ENCODE measurements at regions not wholly inside any gene's neighbourhood (a gene's known extent, or its start where the extent isn't known, plus 50 kb on each side); places are given as distances from the start of the nearest gene placed in this dataset.
A peak's percentile ranks its signal among the peaks of the same experiment; 100 is the strongest.
"Not testable (repeated sequence)": the region's sequence is repeated elsewhere in the genome, so short reads cannot be mapped to it uniquely, and the experiment has no call there.

GRCh38 chr10:33776419-33777070, 442.1 kb upstream of the NRP1 start:
- DNase-seq: no peak

DNA sequence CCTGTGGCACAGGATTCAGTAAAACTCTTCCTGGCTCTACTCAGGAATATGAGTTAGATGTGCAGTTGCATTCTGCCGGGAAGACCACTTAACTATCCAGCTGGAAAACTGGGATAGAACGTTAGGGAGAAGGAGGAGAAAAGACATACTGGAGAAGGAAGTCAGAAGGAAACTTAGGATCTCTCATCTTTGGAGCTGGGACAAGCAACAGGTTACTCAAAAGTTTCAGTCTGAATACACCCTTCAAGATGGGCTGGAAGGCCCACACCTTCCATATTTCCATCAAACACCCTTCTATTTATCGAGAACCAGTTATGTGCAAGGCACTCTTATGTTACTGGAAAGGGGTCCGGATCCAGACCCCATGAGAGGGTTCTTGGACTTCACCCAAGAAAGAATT, 440.4 kb upstream of the NRP1 start:
- DNase-seq: no peak

GRCh38 chr10:33773886-33774480, 439.5 kb upstream of the NRP1 start:
- DNase-seq: no peak

DNA sequence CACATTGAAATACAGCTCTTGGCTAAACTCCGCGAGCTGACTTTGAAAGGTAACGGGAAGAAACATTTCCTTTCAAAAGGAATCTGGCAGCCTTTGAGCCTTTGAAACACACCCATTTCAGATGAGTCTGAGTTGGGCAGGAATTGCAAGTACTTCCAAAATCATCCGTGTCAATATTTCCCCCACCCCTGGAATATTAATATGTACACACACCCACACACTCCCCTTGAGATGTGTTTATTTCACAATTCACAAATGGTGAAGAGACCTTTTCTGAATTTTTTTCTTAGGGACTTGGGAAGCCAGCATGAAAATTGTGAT, 438.7 kb upstream of the NRP1 start:
- DNase-seq: no peak

DNA sequence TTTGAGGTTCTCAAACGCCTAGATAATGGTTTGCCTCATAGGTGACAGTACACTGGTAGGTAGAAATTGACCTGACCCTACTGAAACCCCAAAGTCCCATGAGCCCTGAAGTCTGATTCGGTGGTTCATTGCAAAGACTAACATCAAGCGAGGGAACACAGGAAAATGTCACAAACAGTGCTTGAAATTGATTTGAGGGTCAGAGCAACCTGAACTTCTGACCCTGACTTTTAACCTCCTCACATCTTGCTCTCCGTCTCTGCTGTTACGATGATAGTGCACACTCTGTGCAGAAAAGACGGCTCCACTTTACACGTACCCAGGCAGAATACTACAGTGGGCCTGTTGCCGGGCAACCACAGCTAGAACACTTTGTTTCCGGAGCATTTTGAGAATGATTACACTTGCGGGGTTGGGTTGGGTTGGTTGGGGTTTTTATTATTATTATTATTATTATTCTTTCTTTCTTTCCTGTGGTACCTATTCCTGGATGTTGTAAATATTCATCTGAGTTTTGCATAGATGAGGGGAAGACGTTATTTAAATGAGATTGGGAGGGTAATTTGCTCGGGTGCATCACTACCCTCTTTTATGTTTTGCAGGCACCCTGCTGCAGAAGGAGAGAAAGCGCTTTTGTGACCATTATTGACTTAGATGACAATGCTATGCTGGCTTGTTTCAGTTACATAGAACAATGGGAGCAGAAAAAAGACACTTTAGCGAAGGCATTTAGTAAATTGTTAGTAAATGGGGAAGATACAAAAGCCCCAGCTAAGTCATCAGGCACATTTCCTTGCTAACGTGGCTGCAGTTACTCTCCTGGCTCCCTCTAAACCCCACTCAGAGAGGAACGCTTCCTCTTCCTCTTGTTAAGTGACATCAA, 438.1 kb upstream of the NRP1 start:
- peak; percentile 90 for DNase-seq

- not testable (repeated sequence) for DNase-seq
Measured at GRCh38 chr10:33771856-33772255, 437.4 kb upstream of the NRP1 start.

DNA sequence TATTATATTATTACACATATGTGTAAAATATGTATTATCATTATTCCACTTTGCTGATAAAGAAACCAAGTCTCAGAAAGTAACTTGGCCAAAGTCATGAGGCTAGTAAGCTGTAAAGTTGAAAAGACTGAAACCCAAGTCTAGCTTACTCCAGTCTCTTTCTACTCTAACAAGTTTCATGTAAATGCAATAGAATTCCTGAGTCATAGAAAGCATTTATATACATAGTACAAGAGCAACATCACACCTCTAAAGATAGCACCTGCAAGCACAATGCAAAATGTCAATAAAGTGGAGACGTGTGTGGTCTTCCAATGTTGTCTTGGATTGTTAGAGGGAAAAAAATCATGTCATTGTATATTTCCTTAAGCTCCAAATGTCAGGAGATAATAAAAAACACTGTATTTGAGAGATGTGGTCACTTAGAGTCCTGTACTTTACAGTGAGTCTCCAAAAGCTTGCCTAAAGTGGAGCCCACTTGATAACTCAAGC, 430.3 kb upstream of the NRP1 start:
- DNase-seq: no peak

DNA sequence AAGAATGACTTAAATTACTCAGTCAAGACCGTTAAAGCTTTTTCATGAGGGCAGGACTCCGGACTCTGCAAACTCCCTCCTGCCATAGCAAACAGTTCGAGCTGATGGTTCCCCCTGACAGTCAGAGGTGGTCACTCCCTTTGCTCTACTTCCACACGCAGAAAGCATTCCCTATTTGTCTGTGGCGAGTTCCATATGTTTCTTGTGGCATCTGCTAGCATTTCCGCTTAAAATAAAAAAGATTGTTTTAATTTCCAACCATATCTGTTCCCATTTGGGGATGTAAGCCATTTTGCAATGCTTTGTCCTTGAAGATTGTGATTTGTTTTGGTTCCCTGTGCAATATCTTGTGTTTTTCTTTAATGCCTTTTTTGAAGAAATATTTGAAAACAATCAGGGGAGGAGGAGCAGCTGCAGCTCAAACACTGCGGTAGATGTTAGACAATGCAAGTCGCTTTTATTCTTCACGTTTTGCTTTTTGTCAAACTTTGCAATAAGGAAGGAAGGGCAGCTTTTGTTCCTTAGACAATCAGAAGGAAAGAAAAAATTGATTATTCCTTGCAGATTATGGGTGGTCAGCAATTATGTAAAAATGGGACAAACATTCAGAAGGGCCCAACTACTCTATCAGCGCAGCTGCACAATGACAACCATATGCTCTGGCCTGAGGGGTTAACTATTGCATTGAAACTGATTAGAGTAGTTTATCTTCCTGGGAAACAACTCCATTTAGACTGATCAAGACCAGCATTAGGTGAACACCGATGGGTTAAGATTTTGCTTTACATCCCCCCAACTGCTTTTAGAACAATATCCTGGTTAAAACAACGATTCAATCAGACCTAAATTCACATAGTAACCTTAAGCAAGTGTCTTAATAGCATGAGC, 425.8 kb upstream of the NRP1 start:
- DNase-seq: no peak

DNA sequence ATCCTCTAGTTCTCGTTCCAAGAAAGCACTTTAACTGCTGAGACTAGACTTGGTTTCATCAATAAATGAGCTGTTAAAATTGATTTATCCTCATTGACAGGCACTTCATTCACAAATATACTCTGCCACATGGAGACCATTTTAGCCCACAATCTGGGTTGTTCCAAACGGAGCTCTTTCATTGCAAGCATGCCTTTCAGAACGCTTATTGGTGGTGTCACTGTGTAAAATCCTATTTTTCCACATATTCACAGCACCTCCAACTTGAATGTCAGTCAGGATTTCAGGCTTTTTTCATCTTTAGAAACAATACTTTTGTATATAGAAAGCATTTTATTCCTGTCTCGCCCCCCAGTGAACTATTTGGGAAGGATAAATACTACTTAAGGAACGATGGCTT, 424.7 kb upstream of the NRP1 start:
- DNase-seq: no peak

GRCh38 chr10:33758299-33758698, 423.8 kb upstream of the NRP1 start:
- DNase-seq: no peak

- DNase-seq: no peak
Measured at GRCh38 chr10:33754052-33754451, 419.6 kb upstream of the NRP1 start.

- DNase-seq: no peak
Measured at GRCh38 chr10:33753389-33753788, 418.9 kb upstream of the NRP1 start.

GRCh38 chr10:33749790-33750189, 415.3 kb upstream of the NRP1 start:
- no peak for DNase-seq

DNA sequence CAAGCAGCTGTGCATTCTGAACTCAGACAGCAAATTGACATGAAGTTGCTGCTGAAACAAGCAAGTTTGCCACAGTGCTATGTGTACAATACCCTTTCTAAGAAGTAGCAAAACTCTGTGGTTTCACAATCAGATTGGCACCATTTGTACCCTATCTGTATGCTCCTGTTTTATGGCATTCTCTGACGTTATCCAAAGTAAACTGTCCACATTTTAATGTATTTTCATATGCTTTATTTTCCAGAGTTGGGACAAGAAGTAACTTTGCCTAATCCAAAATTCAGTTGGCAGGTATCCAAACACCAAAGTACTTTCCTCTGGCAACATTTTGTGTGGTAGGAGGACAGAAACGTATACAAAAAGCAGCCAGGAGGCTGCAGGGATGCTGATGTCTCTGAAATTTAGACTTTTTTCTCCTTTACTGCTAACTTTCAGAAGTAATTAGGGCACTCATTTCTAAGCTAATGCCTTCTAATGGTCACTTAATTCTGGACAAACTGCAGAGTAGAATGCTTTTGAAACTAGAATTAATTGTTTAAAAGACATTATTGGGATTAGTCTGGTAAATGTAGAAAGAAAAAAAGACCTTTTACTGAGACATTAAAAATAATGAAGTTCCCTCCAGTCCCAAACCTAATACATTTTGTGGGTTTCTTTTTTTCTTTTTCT, 414.7 kb upstream of the NRP1 start:
- no peak for DNase-seq

DNA sequence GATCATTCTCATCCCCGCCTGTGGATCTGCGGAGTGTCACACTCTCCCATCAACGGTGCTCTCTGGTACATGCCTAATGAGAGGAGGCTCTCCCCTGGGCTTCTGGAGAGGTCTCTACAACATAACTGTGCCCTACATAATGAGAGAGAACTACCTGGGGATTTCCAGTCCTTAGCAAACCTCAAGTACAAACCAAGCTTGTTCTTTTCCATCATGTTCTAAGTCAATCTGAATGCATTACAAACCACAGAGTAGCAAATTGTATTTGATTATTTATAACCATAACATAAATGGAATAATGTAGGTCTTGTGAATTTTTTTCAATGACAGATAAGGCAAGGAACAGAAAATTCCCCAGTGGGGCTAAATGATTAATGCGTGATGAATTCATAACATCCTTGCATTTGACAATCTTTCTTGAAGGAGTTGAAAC, 412.4 kb upstream of the NRP1 start:
- DNase-seq: no peak

DNA sequence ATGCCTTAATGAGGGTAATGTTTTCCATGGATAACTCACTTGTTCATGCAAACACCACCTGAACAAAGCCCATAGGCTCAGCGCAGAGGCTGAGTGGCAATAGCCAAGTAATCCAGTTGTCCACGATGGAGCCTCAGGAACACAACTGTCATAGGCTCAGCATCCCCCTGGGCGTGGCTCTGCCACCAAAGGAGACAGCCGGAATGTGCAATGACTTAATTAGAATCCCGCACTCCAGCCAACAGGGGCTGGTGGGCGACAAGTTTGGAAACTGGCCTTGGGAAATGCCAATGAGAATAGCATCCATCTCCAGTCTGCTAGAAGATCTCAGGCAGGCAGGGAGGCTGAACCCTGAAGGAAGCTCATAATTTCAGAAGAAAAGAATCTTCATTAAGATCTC, 411.7 kb upstream of the NRP1 start:
- DNase-seq: no peak

DNA sequence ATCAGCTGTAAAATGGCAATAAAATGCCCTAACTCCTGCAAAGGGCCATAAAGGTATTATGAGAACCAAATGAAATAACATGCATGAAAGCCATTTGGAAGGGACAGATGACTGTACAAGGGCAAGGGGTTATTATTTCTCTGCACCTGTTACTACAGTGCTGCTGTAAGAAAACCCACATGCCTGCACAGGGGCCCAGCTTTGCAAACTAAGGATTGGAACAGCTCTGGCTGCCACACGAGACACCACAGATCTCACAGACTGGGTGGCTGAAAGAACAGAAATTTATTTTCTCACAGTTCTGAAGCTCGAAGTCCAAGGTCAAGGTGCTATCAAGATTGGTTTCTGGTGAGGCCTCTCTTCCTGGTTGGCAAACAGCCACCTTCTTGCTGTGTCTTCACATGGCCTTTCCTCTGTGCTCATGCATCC, 409.0 kb upstream of the NRP1 start:
- no peak for DNase-seq

DNA sequence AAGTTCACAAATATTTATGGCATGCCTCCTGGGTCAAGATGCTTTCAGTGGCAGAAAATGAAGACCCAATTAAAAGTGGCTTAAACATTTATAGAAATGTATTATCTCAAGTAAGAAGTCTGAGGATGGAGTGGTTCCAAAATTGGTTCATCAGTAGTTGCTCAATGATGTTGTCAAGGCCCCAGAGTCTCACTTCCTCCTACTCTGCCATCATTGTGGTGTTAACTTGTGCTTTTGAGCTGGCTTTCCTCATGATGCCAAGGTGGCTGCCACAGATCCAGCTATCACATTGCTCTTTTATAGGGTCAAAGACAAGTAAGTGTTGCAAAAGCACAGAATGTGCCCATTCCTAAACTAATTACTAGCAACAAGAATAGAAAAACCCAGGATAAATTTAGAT, 404.6 kb upstream of the NRP1 start:
- DNase-seq: peak; percentile 83

- peak; percentile 48 for DNase-seq
Measured at GRCh38 chr10:33735464-33735923, 401.0 kb upstream of the NRP1 start.

DNA sequence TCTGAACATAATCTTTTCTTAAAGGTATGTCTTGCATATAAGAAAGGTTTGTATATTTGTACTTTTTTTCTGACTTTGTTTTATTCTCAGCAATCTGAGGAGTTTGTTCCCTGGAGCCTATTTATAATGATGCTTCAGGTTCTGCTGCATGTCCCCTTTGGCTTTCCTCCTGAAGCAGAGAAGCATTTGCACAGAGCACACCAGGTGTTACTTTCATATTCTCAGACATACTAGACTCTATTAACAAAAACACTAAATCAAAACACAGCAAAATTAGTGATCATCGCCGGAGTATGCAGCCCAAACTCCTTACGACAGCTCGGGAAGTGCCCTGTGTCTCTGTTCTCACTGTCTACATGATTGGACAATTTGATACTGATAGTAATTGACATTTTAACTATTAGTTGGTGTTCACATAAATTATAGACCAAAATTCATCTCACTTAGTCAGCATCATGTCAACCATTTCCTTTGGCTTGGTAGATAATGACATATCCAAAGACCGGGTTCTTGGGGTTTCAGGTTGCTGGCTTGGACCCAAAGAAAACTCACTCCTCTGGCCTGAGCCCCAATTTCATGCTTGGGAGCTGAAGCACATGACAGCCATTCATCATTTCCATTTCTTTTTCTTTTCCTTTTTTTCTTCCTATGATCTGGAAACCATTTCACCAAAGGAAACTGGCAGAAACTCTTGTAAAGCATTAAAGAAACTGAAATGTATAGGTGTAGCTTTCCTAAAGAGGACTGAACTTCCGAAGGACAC, 400.1 kb upstream of the NRP1 start:
- no peak for DNase-seq

DNA sequence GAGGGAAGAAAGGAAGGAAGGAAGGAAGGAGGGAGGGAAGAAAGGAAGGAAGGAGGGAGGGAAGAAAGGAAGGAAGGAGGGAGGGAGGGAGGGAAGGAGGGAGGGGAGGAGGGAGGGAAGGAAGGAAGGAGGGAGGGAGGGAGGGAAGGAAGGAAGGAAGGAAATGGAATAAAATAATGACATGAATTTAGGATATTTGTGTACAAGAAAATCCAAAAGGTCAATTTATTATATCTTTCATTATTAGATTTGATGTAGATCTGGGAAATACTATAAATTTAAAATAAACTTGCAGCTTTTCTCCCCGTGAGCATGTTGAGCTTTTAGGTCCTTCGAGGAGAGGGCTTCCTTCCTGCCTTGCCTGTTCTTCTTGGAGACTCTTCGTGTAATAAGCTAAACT, 398.6 kb upstream of the NRP1 start:
- no peak for DNase-seq
